NCI-H446 treated with DMSO at 0.1 percent for 48 hours (cell line): ENCODE measurements at regions not wholly inside any gene's neighbourhood (a gene's known extent, or its start where the extent isn't known, plus 50 kb on each side); places are given as distances from the start of the nearest gene placed in this dataset.

Source experiments
- DNase-seq: peaks from one replicate; lab custom pipeline; 2025; lab: John Stamatoyannopoulos, UW

- no peak for DNase-seq
Measured at GRCh38 chr11:120013325-120014250, 124.3 kb downstream of the TRIM29 start.

GRCh38 chr11:120012245-120012644 lies 125.7 kb downstream of the TRIM29 start:
- no peak for DNase-seq

- no peak for DNase-seq
Measured at GRCh38 chr11:120011836-120012235, 126.1 kb downstream of the TRIM29 start.

- no peak for DNase-seq
Measured at GRCh38 chr11:120010775-120011174, 127.1 kb downstream of the TRIM29 start.

GRCh38 chr11:120009938-120010337 lies 128.0 kb downstream of the TRIM29 start:
- DNase-seq = no peak

GRCh38 chr11:120007144-120007543 lies 130.8 kb downstream of the TRIM29 start:
- no peak for DNase-seq

GRCh38 chr11:120004723-120005122 lies 133.2 kb downstream of the TRIM29 start:
- DNase-seq = no peak

- no peak for DNase-seq
Measured at GRCh38 chr11:120001178-120002090, 136.5 kb downstream of the TRIM29 start.

- no peak for DNase-seq
Measured at GRCh38 chr11:119999220-119999619, 138.7 kb downstream of the TRIM29 start.

GRCh38 chr11:119996556-119996955 lies 141.4 kb downstream of the TRIM29 start:
- no peak for DNase-seq

GRCh38 chr11:119995730-119996491 lies 142.0 kb downstream of the TRIM29 start:
- no peak for DNase-seq

- no peak for DNase-seq
Measured at GRCh38 chr11:119993722-119994121, 144.2 kb downstream of the TRIM29 start.

- no peak for DNase-seq
Measured at GRCh38 chr11:119992171-119993051, 145.5 kb downstream of the TRIM29 start.

- DNase-seq = no peak
Measured at GRCh38 chr11:119991669-119992068, 146.2 kb downstream of the TRIM29 start.

GRCh38 chr11:119991022-119991404 lies 146.9 kb downstream of the TRIM29 start:
- no peak for DNase-seq

- DNase-seq = no peak
Measured at GRCh38 chr11:119990309-119991021, 147.4 kb downstream of the TRIM29 start.

GRCh38 chr11:119989159-119989821 lies 148.6 kb downstream of the TRIM29 start:
- no peak for DNase-seq

- no peak for DNase-seq
Measured at GRCh38 chr11:119985551-119985950, 152.4 kb downstream of the TRIM29 start.

- no peak for DNase-seq
Measured at GRCh38 chr11:119983816-119984215, 154.1 kb downstream of the TRIM29 start.

GRCh38 chr11:119983240-119983732 lies 154.6 kb downstream of the TRIM29 start:
- no peak for DNase-seq
